ENCODE measurements at regions not wholly inside any gene's neighbourhood (a gene's known extent, or its start where the extent isn't known, plus 50 kb on each side); places are given as distances from the start of the nearest gene placed in this dataset.

DNA sequence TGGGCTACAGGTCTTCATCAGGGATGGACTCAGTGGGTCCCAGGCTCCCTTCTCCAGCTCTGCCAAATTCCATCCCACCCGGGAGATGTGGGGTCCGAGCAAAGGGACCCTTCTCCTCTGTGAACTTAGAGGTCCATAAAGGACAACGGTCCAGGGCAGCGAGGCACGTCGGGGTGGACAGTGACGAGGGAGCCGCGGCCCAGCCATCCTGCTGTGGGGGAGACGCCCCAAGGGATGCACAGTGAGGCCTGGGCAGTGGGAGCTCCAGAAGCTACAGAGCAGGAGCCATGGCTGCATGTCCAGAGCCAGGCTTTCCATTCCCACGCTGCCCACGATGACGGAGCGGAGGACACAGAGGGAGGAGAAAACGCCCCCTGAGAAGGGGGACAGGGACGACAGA is 107.5 kb upstream of the PPP1R26 start:
- no peaks in the 10 kb centered on the region for H3K9me3 ChIP-seq
- H3K27ac ChIP-seq = no peak overlapping the region
- intact Hi-C loops (cut with DNase I; ENCODE audit: low total_unique reads) = loop anchor here (10.0 kb wide), 1 partner anchor 1883 kb away; the partner anchor contains the start of genes NELFB and STPG3
- H3K4me1 ChIP-seq = no peaks in the 10 kb centered on the region
- DNase-seq (ENCODE audit: low spot score in 2 of 2) = no peak
- H3K36me3 ChIP-seq = no peaks in the 10 kb centered on the region
- TF ChIP-seq POLR2A (IDR thresholded peaks at IDR 0.05) (no peak), POLR2AphosphoS5 (IDR thresholded peaks at IDR 0.05) (no peak)
- TF ChIP-seq, protein P1, sequence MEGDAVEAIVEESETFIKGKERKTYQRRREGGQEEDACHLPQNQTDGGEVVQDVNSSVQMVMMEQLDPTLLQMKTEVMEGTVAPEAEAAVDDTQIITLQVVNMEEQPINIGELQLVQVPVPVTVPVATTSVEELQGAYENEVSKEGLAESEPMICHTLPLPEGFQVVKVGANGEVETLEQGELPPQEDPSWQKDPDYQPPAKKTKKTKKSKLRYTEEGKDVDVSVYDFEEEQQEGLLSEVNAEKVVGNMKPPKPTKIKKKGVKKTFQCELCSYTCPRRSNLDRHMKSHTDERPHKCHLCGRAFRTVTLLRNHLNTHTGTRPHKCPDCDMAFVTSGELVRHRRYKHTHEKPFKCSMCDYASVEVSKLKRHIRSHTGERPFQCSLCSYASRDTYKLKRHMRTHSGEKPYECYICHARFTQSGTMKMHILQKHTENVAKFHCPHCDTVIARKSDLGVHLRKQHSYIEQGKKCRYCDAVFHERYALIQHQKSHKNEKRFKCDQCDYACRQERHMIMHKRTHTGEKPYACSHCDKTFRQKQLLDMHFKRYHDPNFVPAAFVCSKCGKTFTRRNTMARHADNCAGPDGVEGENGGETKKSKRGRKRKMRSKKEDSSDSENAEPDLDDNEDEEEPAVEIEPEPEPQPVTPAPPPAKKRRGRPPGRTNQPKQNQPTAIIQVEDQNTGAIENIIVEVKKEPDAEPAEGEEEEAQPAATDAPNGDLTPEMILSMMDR (IDR thresholded peaks at IDR 0.05) = no peak
- no peak overlapping the region for H3K4me3 ChIP-seq
- H3K27me3 ChIP-seq = peaks cover 3 to 63% of the 10 kb centered on the region in 2 donors

DNA sequence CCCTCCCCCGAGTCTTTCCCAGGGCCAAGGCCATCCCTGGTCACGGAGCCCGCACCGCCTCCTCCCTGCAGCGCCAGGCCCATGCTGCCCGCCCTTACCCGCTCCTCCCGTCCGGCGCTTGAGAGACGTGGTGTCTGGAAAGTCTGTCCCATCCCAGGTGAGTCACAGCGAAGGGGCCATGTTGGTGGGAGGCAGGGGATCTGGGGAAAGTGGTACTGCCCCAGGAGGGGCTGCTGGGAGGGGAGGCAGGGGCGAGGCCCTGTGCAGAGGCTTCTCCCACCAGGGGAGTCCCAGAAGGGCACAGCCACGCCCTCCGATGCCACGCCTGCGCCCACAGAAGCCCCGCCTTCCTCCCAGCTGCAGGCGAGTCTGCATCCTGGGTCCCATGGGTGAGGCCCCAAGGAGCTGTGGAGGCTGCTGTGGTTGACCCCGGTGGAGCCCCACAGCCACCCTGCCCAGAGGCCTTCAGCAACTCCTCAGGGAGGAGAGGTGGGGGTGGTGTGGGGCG is 107.0 kb upstream of the PPP1R26 start:
- Histone ChIP-seq H3K4me1 (no peaks in the 10 kb centered on the region), H3K36me3 (no peaks in the 10 kb centered on the region), H3K4me3 (no peak overlapping the region), H3K27me3 (peaks cover 3 to 68% of the 10 kb centered on the region in 2 donors), H3K27ac (no peak overlapping the region), H3K9me3 (no peaks in the 10 kb centered on the region)
- intact Hi-C loops (cut with DNase I; ENCODE audit: low total_unique reads) = loop anchor here (10.0 kb wide), 1 partner anchor 1882 kb away; the partner anchor contains the start of genes NELFB and STPG3
- DNase-seq (ENCODE audit: low spot score in 2 of 2) = no peak
- no peak for TF ChIP-seq POLR2AphosphoS5 (IDR thresholded peaks at IDR 0.05)

DNA sequence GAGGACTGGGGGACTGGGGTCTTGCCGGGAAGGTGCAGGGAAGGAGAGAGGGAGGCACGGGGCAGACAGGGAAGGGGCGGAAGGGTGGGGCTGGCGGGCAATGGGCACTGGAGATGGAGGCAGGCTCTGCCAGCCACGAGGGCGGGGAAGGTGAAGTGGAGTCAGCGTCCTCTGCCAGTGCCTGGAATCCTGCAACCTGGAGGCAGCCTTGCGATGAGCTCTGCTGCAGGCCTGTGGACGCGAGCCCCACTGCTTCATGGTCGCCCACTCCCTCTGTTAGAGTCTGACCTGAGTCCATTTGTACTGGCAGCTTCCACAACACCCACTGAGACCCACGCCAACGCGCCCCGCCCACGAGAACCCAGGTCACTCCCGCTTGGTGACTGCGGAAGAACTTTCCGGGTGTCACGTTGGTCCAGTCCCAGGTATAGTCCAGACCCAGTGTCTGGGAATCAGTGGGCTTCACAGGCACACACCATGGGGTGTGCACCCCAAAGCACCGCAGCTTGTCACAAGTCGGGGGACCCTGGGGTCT is 106.4 kb upstream of the PPP1R26 start:
- Histone ChIP-seq H3K9me3 (no peaks in the 10 kb centered on the region), H3K27ac (no peak overlapping the region), H3K36me3 (no peaks in the 10 kb centered on the region), H3K4me1 (no peaks in the 10 kb centered on the region), H3K27me3 (peaks cover 3 to 75% of the 10 kb centered on the region in 2 donors), H3K4me3 (no peak overlapping the region)
- no peak for DNase-seq (ENCODE audit: low spot score in 2 of 2)
- intact Hi-C loops (cut with DNase I; ENCODE audit: low total_unique reads) = loop anchor here (10.0 kb wide), 1 partner anchor 1882 kb away; the partner anchor contains the start of genes NELFB and STPG3
- no peak for TF ChIP-seq POLR2A (IDR thresholded peaks at IDR 0.05)
- TF ChIP-seq, protein P1 (IDR thresholded peaks at IDR 0.05) = no peak
- TF ChIP-seq POLR2AphosphoS5 (IDR thresholded peaks at IDR 0.05) = no peak

GRCh38 chr9:135373820-135374219 is 105.8 kb upstream of the PPP1R26 start:
- Histone ChIP-seq H3K4me1 (no peaks in the 10 kb centered on the region), H3K27ac (no peak overlapping the region), H3K27me3 (peaks cover 3 to 77% of the 10 kb centered on the region in 2 donors), H3K36me3 (no peaks in the 10 kb centered on the region), H3K9me3 (no peaks in the 10 kb centered on the region), H3K4me3 (no peak overlapping the region)
- DNase-seq (ENCODE audit: low spot score in 2 of 2) = no peak
- intact Hi-C loops (cut with DNase I; ENCODE audit: low total_unique reads) = loop anchor here (10.0 kb wide), 1 partner anchor 1881 kb away; the partner anchor contains the start of genes NELFB and STPG3
- TF ChIP-seq, protein P1 (IDR thresholded peaks at IDR 0.05) = no peak
- TF ChIP-seq POLR2A (IDR thresholded peaks at IDR 0.05) (no peak), POLR2AphosphoS5 (IDR thresholded peaks at IDR 0.05) (no peak)

DNA sequence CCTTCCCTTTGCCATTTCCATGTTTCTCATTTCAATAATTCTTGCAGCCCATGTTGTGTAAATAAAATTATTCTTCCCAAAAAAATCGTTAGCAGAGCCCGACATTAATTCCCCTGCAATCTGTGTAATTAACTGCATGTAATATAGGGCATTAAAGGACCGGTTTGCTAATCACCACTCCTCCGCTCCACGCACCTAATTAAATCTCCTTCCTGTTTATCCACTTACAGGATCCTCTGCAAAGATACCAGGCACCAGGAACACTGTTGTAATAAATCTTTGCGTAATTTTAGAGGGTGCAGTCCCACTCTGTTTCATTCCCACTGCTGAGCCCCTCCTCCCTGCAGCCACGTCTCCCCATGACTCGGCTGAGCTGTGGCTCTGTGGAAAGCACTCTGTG is 105.0 kb upstream of the PPP1R26 start:
- peaks cover 3 to 74% of the 10 kb centered on the region in 2 donors for H3K27me3 ChIP-seq
- H3K27ac ChIP-seq = no peak overlapping the region
- no peaks in the 10 kb centered on the region for H3K9me3 ChIP-seq
- H3K4me1 ChIP-seq = no peaks in the 10 kb centered on the region
- DNase-seq (ENCODE audit: low spot score in 2 of 2) = no peak
- no peaks in the 10 kb centered on the region for H3K36me3 ChIP-seq
- no peak overlapping the region for H3K4me3 ChIP-seq
- TF ChIP-seq, protein P1 (IDR thresholded peaks at IDR 0.05) = no peak
- TF ChIP-seq POLR2AphosphoS5 (IDR thresholded peaks at IDR 0.05) (no peak), POLR2A (IDR thresholded peaks at IDR 0.05) (no peak)
- intact Hi-C loops (cut with DNase I; ENCODE audit: low total_unique reads) = loop anchor here (10.0 kb wide), 1 partner anchor 1880 kb away; the partner anchor contains the start of genes NELFB and STPG3

Measured in breast epithelium (tissue), 4 donors.